GM13976 (cell line): ENCODE measurements at regions not wholly inside any gene's neighbourhood (a gene's known extent, or its start where the extent isn't known, plus 50 kb on each side); places are given as distances from the start of the nearest gene placed in this dataset.

Experiments used
- DNase-seq: peaks from one replicate; pipeline ENCODE4 v3.0.0; 2012; ENCODE audit warnings: low spot score
- in situ Hi-C: fragments of 300-500 bp; cut with MboI; formaldehyde crosslinking; loops from one replicate; pipeline ENCODE4 v1.12.0; 2022; ENCODE audit warnings: low sequenced_read_pairs, mixed read lengths, inconsistent platforms; ENCODE audit not compliant: unreplicated experiment
- TF ChIP-seq, protein P1 (sequence below): IDR thresholded peaks from 2 replicates; pipeline ENCODE4 v1.5.1; 2012; ENCODE audit warnings: borderline replicate concordance, mild to moderate bottlenecking; ENCODE audit not compliant: insufficient read depth; ENCODE audit errors: extremely low read depth, missing control alignments, control extremely low read depth

DNA sequence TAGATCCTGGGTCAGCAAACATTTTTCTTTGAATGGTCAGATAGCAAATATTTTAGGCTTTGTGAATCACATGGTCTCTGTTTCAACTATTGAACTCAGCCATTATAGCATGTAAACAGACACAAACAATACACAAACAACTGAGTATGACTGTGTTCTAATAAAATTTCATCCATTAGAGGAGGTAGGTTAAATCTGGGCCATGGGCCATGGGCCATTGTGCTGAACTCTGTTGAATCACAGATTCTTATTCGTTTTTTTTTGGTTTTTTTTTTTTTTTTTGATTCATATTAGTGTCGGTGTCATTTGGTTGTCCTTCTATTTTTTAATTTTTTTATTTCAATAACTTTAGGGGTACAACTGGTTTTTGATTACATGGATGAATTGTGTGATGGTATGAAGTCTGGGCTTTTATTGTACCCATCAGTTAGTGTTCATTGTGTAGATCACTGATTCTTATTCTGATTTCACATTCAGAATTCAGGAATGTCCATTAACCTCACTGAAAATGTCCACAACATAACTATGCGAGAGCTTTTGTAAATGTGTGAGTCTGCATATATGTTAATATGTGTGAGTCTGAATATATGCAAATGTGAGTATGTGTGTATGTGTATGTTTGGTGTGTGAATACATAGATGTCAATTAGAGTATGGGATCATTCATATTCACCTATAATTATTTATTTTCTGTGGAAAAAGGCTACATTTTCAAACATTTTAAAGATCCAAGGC lies 443.7 kb upstream of the GRM3 start:
- DNase-seq = no peak
- TF ChIP-seq, protein P1, sequence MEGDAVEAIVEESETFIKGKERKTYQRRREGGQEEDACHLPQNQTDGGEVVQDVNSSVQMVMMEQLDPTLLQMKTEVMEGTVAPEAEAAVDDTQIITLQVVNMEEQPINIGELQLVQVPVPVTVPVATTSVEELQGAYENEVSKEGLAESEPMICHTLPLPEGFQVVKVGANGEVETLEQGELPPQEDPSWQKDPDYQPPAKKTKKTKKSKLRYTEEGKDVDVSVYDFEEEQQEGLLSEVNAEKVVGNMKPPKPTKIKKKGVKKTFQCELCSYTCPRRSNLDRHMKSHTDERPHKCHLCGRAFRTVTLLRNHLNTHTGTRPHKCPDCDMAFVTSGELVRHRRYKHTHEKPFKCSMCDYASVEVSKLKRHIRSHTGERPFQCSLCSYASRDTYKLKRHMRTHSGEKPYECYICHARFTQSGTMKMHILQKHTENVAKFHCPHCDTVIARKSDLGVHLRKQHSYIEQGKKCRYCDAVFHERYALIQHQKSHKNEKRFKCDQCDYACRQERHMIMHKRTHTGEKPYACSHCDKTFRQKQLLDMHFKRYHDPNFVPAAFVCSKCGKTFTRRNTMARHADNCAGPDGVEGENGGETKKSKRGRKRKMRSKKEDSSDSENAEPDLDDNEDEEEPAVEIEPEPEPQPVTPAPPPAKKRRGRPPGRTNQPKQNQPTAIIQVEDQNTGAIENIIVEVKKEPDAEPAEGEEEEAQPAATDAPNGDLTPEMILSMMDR = no peak
- in situ Hi-C loops = no loop called here

DNA sequence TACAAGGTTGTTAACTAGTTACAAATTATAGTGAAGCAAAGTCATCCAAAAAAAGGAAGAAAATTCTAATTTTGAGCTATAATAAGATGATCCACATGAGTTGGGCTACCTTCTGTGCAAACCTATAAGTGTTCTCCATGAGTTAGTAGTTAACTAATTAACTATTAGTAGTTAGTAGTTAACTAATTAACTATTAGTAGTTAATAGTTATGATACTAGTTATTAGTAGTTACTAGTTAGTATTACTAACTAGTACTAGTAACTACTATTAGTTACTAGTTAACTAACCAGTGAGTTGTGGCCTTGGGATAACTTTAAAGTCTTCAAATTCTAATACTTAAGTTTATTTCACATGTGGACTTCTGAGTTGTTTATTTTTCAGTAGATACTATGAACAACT lies 453.4 kb upstream of the GRM3 start:
- in situ Hi-C loops = no loop called here
- TF ChIP-seq, protein P1 = no peak
- DNase-seq = no peak

DNA sequence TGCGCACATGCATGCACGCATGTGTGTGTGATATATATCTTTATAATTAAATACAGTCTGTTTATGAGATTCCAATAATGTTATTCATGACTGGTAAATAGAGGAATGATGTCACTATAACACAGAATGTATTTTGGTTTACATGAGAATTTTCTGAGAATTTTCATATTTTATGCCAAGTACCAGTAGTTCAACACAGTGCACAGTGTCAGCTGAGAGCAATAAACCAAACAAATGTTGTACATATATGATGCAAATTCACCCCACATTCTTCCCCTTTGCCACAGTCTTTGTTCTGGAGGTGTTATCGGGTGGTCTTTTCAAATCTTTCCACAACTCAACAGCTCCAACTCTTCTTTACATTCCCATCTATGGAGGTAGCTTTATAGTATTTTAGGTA lies 462.2 kb upstream of the GRM3 start:
- DNase-seq = no peak
- TF ChIP-seq, protein P1 = no peak
- in situ Hi-C loops = no loop called here

DNA sequence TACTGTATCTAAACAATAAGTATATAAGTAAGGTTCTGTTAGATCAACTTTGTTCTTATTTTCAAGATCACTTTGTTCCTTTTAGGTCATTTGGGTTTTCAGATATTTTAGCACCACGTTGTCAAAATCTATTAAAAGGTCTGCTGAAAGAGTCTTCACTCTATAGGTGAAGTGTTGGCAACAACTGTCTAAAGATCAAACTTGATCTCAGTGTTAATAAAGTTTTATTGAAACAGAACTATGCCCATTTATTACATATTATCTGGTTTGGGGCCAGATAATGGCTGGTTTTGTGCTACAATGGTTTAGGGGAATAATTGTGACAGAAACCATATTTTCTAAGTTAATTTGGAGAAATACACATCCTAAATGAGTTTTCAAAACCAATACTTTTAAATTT lies 478.9 kb upstream of the GRM3 start:
- in situ Hi-C loops = no loop called here
- TF ChIP-seq, protein P1 = no peak
- DNase-seq = no peak

DNA sequence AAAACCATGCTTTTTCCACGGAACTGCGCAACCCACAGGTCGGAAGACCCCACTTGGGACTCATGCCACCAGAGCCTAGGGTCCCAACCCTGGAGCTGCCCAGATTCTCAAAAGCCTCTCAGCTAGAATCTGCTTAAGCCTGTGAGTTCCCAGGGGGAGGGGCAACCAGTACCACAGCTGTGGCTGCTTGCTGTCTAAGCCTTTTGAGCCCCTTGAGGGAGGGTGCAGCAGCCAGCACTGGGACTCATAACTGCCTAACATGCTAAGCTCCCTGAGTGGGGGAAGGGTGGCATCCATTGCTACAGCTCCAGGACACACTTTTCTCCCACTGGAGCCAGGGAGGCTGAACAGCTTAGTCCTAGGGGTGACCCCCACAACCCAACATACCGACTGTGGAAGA lies 485.6 kb upstream of the GRM3 start:
- TF ChIP-seq, protein P1 = no peak
- in situ Hi-C loops = no loop called here

DNA sequence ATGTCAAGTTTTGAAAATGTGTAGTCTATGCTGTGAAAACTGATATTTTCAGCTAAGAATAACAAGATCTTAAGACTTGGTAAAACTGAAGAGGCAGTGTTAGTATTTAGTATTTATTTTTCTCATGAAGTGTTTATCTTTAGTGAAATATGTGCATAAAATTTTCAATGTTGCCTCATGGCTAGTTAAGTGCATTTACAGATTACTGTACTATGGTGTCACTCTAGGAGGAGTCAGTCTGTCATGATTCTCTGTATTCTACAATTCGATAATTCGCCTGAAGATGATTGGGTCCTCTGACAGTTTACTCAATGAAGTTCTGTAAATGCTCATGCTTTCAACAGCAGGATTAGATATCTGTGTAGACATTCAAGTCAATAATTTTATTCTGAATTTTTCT lies 488.1 kb upstream of the GRM3 start:
- in situ Hi-C loops = no loop called here
- TF ChIP-seq, protein P1 = no peak
- DNase-seq = no peak

More for the DNA sequence above, 485.6 kb upstream of the GRM3 start:
- DNase-seq = no peak
